ENCODE measurements at regions not wholly inside any gene's neighbourhood (a gene's known extent, or its start where the extent isn't known, plus 50 kb on each side); places are given as distances from the start of the nearest gene placed in this dataset.
"Not testable (repeated sequence)": the region's sequence is repeated elsewhere in the genome, so short reads cannot be mapped to it uniquely, and the experiment has no call there.

- no peak for DNase-seq (ENCODE audit: low spot score)
Measured at GRCh38 chr1:187894349-187894748, 1065.6 kb downstream of the PLA2G4A start.

- DNase-seq (ENCODE audit: low spot score), result no peak
Measured at GRCh38 chr1:187903223-187903622, 1074.5 kb downstream of the PLA2G4A start.

- no peak for DNase-seq (ENCODE audit: low spot score)
Measured at GRCh38 chr1:187909382-187909781, 1080.6 kb downstream of the PLA2G4A start.

GRCh38 chr1:187911820-187912219 is 1083.1 kb downstream of the PLA2G4A start:
- DNase-seq (ENCODE audit: low spot score), result no peak

- DNase-seq (ENCODE audit: low spot score), result no peak
Measured at GRCh38 chr1:187920976-187921375, 1092.2 kb downstream of the PLA2G4A start.

GRCh38 chr1:187921426-187921825 is 1092.7 kb downstream of the PLA2G4A start:
- DNase-seq (ENCODE audit: low spot score), result no peak

GRCh38 chr1:187922255-187922654 is 1093.5 kb downstream of the PLA2G4A start:
- DNase-seq (ENCODE audit: low spot score), result no peak

GRCh38 chr1:187924252-187924651 is 1095.5 kb downstream of the PLA2G4A start:
- no peak for DNase-seq (ENCODE audit: low spot score)

GRCh38 chr1:187928288-187928687 is 1099.5 kb downstream of the PLA2G4A start:
- peak; percentile 52 for DNase-seq (ENCODE audit: low spot score)

- no peak for DNase-seq (ENCODE audit: low spot score)
Measured at GRCh38 chr1:187928696-187929095, 1099.9 kb downstream of the PLA2G4A start.

GRCh38 chr1:187931776-187932175 is 1103.0 kb downstream of the PLA2G4A start:
- no peak for DNase-seq (ENCODE audit: low spot score)

GRCh38 chr1:187933562-187934419 is 1105.0 kb downstream of the PLA2G4A start:
- DNase-seq (ENCODE audit: low spot score), result no peak

GRCh38 chr1:187936667-187937066 is 1107.9 kb downstream of the PLA2G4A start:
- DNase-seq (ENCODE audit: low spot score), result no peak

- no peak for DNase-seq (ENCODE audit: low spot score)
Measured at GRCh38 chr1:187938092-187938491, 1109.3 kb downstream of the PLA2G4A start.

GRCh38 chr1:187942986-187943385 is 1114.2 kb downstream of the PLA2G4A start:
- DNase-seq (ENCODE audit: low spot score), result no peak

- DNase-seq (ENCODE audit: low spot score), result no peak
Measured at GRCh38 chr1:187943606-187944403, 1115.1 kb downstream of the PLA2G4A start.

- not testable (repeated sequence) for DNase-seq (ENCODE audit: low spot score)
Measured at GRCh38 chr1:187946661-187947060, 1117.9 kb downstream of the PLA2G4A start.

GRCh38 chr1:187947359-187947758 is 1118.6 kb downstream of the PLA2G4A start:
- DNase-seq (ENCODE audit: low spot score), result no peak

GRCh38 chr1:187948170-187948794 is 1119.5 kb downstream of the PLA2G4A start:
- no peak for DNase-seq (ENCODE audit: low spot score)

- DNase-seq (ENCODE audit: low spot score), result no peak
Measured at GRCh38 chr1:187949567-187949966, 1120.8 kb downstream of the PLA2G4A start.

- no peak for DNase-seq (ENCODE audit: low spot score)
Measured at GRCh38 chr1:187951817-187952216, 1123.1 kb downstream of the PLA2G4A start.

GRCh38 chr1:187952446-187952845 is 1123.7 kb downstream of the PLA2G4A start:
- no peak for DNase-seq (ENCODE audit: low spot score)

GRCh38 chr1:187956975-187957374 is 1128.2 kb downstream of the PLA2G4A start:
- DNase-seq (ENCODE audit: low spot score), result no peak
